ENCODE measurements at regions not wholly inside any gene's neighbourhood (a gene's known extent, or its start where the extent isn't known, plus 50 kb on each side); places are given as distances from the start of the nearest gene placed in this dataset.

GRCh38 chr5:143737062-143737461 is 74.9 kb upstream of the HMHB1 start:
- no peak for TF ChIP-seq CTCF (conservative IDR thresholded peaks at IDR 0.05 in 1 of 2, IDR thresholded peaks at IDR 0.05 in 1 of 2; ENCODE audit: low read depth in 1 of 2, low read length in 2 of 2)
- no peak for TF ChIP-seq EZH2 (IDR thresholded peaks at IDR 0.05; ENCODE audit: low read length, missing control alignments)

All from fibroblast of lung (primary cell).